Peyer's patch (tissue), 4 donors: ENCODE measurements at regions not wholly inside any gene's neighbourhood (a gene's known extent, or its start where the extent isn't known, plus 50 kb on each side); places are given as distances from the start of the nearest gene placed in this dataset.

Source experiments
- DNase-seq, 3 donors: peaks; one replicate each; pipeline ENCODE4 v3.0.0-alpha.2; 2017 to 2019
- H3K27ac ChIP-seq, 4 donors: fragments of 200-600 bp; sonication (generic); one replicate each; pipeline ENCODE4 v1.5.1; 2016 to 2019
- H3K27me3 ChIP-seq, 2 donors: fragments of 200-600 bp; sonication (generic); one replicate each; pipeline ENCODE4 v1.5.1; 2019
- H3K36me3 ChIP-seq, 3 donors: fragments of 200-600 bp; sonication (generic); one replicate each; pipeline ENCODE4 v1.5.1; 2016 to 2019
- H3K4me1 ChIP-seq, 4 donors: fragments of 200-600 bp; sonication (generic); one replicate each; pipeline ENCODE4 v1.5.1; 2016 to 2019
- H3K4me3 ChIP-seq, 4 donors: fragments of 200-600 bp; sonication (generic); 1 replicate in 3 of 4; 2 replicates in 1 of 4; pipeline ENCODE4 v1.5.1; 2016 to 2019; ENCODE audit warnings: mild to moderate bottlenecking in 1 of 4
- H3K9me3 ChIP-seq, 4 donors: fragments of 200-600 bp; sonication (generic); one replicate each; pipeline ENCODE4 v1.5.1; 2016 to 2019; ENCODE audit warnings: mild to moderate bottlenecking in 1 of 4
- CTCF ChIP-seq, 6 experiments: fragments of 450-650 bp in 4 of 6; fragments of 200-600 bp in 2 of 6; sonication (generic) in 1 of 6; IDR thresholded peaks; one replicate each; pipeline ENCODE4 v1.5.1; 2017 to 2019; ENCODE audit warnings: antibody characterized with exemption in 6 of 6, mild to moderate bottlenecking in 3 of 6, moderate library complexity in 1 of 6
- POLR2A ChIP-seq, 2 donors: fragments of 450-650 bp; IDR thresholded peaks; one replicate each; pipeline ENCODE4 v1.5.1; 2017; ENCODE audit warnings: antibody characterized with exemption in 2 of 2, mild to moderate bottlenecking in 2 of 2, moderate library complexity in 2 of 2

GRCh38 chr13:38053896-38054295 lies 184.3 kb upstream of the TRPC4 start:
- Histone ChIP-seq H3K27ac (no peak overlapping the region), H3K9me3 (no peaks in the 10 kb centered on the region), H3K4me1 (no peaks in the 10 kb centered on the region), H3K36me3 (no peaks in the 10 kb centered on the region), H3K4me3 (no peak overlapping the region), H3K27me3 (no peaks in the 10 kb centered on the region)
- DNase-seq, result no peak
- TF ChIP-seq CTCF (IDR thresholded peaks at IDR 0.05), result no peak
- no peak for TF ChIP-seq POLR2A (IDR thresholded peaks at IDR 0.05)

- no peaks in the 10 kb centered on the region for H3K4me1 ChIP-seq
- no peaks in the 10 kb centered on the region for H3K9me3 ChIP-seq
- no peak for DNase-seq
- H3K27ac ChIP-seq, result no peak overlapping the region
- no peak overlapping the region for H3K4me3 ChIP-seq
- no peaks in the 10 kb centered on the region for H3K27me3 ChIP-seq
- no peak for TF ChIP-seq CTCF (IDR thresholded peaks at IDR 0.05)
- TF ChIP-seq POLR2A (IDR thresholded peaks at IDR 0.05), result no peak
- H3K36me3 ChIP-seq, result no peaks in the 10 kb centered on the region
Observed at GRCh38 chr13:38046049-38046376, 176.4 kb upstream of the TRPC4 start.

GRCh38 chr13:38045278-38046048 lies 175.9 kb upstream of the TRPC4 start:
- no peak for TF ChIP-seq POLR2A (IDR thresholded peaks at IDR 0.05)
- TF ChIP-seq CTCF (IDR thresholded peaks at IDR 0.05), result peak in 1 of 6 experiments; percentile 17
- Histone ChIP-seq H3K36me3 (no peaks in the 10 kb centered on the region), H3K4me1 (no peaks in the 10 kb centered on the region), H3K9me3 (peaks cover 0 to 2% (median 0%) of the 10 kb centered on the region in 4 donors), H3K27ac (no peak overlapping the region), H3K4me3 (no peak overlapping the region), H3K27me3 (no peaks in the 10 kb centered on the region)
- no peak for DNase-seq

GRCh38 chr13:38044067-38044466 lies 174.5 kb upstream of the TRPC4 start:
- H3K4me1 ChIP-seq, result no peaks in the 10 kb centered on the region
- no peak for TF ChIP-seq POLR2A (IDR thresholded peaks at IDR 0.05)
- TF ChIP-seq CTCF (IDR thresholded peaks at IDR 0.05), result no peak
- DNase-seq, result no peak

GRCh38 chr13:38042771-38043170 lies 173.2 kb upstream of the TRPC4 start:
- no peaks in the 10 kb centered on the region for H3K36me3 ChIP-seq
- H3K4me3 ChIP-seq, result no peak overlapping the region
- H3K4me1 ChIP-seq, result no peaks in the 10 kb centered on the region
- no peak overlapping the region for H3K27ac ChIP-seq
- H3K9me3 ChIP-seq, result peaks cover 0 to 2% (median 0%) of the 10 kb centered on the region in 4 donors
- no peaks in the 10 kb centered on the region for H3K27me3 ChIP-seq
- no peak for DNase-seq
- TF ChIP-seq CTCF (IDR thresholded peaks at IDR 0.05) (no peak), POLR2A (IDR thresholded peaks at IDR 0.05) (no peak)

More at GRCh38 chr13:38044067-38044466, 174.5 kb upstream of the TRPC4 start:
- Histone ChIP-seq H3K4me3 (no peak overlapping the region), H3K27me3 (no peaks in the 10 kb centered on the region), H3K27ac (no peak overlapping the region), H3K36me3 (no peaks in the 10 kb centered on the region), H3K9me3 (peaks cover 0 to 2% (median 0%) of the 10 kb centered on the region in 4 donors)
